Motor neuron (in vitro differentiated cells): ENCODE measurements at regions not wholly inside any gene's neighbourhood (a gene's known extent, or its start where the extent isn't known, plus 50 kb on each side); places are given as distances from the start of the nearest gene placed in this dataset.
"Not testable (repeated sequence)": the region's sequence is repeated elsewhere in the genome, so short reads cannot be mapped to it uniquely, and the experiment has no call there.

ENCODE experiments used
- ATAC-seq, 8 experiments: fragments of 200-7000 bp; cut with Tn5 transposase; replicated peaks in 6 of 8; 2 replicates each; pipeline ENCODE4 v1.8.0; 2021; ENCODE audit warnings: mild to moderate bottlenecking in 8 of 8, moderate library complexity in 8 of 8
- H3K27ac ChIP-seq, 2 donors: fragments of 250-450 bp; sonication (Bioruptor Pico); 2 replicates each; pipeline ENCODE4 v1.9.0; 2021; ENCODE audit warnings: antibody characterized with exemption in 2 of 2, mild to moderate bottlenecking in 2 of 2, moderate library complexity in 1 of 2
- H3K4me1 ChIP-seq, 2 donors: fragments of 250-450 bp; sonication (Bioruptor Pico); replicated peaks in 1 of 2; 2 replicates each; pipeline ENCODE4 v1.6.1; 2021; ENCODE audit warnings: antibody characterized with exemption in 2 of 2, mild to moderate bottlenecking in 2 of 2, moderate library complexity in 1 of 2
- H3K4me3 ChIP-seq, 5 donors: fragments of 250-450 bp; sonication (Bioruptor Pico); 2 replicates each; pipeline ENCODE4 v1.9.0; 2021; ENCODE audit warnings: antibody characterized with exemption in 5 of 5, mild to moderate bottlenecking in 5 of 5, moderate library complexity in 4 of 5
- WGBS, 10 experiments: fragments of 450-650 bp; shearing (Covaris generic); methylation state at CpG; one replicate each; pipeline ENCODE4 v1.0.0; 2022; 5-methylcytosine and 5-hydroxymethylcytosine counted together
- in situ Hi-C, 9 experiments: fragments of 400-800 bp; cut with MboI; loops; one replicate each; pipeline ENCODE4 v1.15.0; 2021; ENCODE audit warnings: low sequenced_read_pairs in 9 of 9, low pct_unique_long_range_greater_than_20kb in 2 of 9; ENCODE audit not compliant: unreplicated experiment in 9 of 9

- in situ Hi-C loops = no loop called here
- Histone ChIP-seq H3K4me1 (peaks cover 0 to 16% of the 10 kb centered on the region in 2 donors), H3K27ac (no peak overlapping the region), H3K4me3 (no peak overlapping the region)
- no peak for ATAC-seq
- WGBS, 10 experiments = 0 to 100% (median 39%) methylated on average over 2 to 8 of the region's 10 CpGs; no CpG with 5 or more reads in 2 of the 10 experiments
Measured at GRCh38 chr15:98330692-98331435, 317.5 kb upstream of the IGF1R start.

- Histone ChIP-seq H3K27ac (no peak overlapping the region), H3K4me1 (peaks cover 0 to 16% of the 10 kb centered on the region in 2 donors), H3K4me3 (no peak overlapping the region)
- WGBS, 10 experiments = 8 to 94% (median 80%) methylated on average over 1 to 4 of the region's 4 CpGs; no CpG with 5 or more reads in 3 of the 10 experiments
- ATAC-seq = no peak
- in situ Hi-C loops = no loop called here
Measured at GRCh38 chr15:98331676-98332075, 316.7 kb upstream of the IGF1R start.

GRCh38 chr15:98333251-98333650, 315.1 kb upstream of the IGF1R start:
- no peak overlapping the region for H3K4me3 ChIP-seq
- WGBS, 10 experiments = 0 to 20% (median 5%) methylated on average over 1 to 4 of the region's 7 CpGs; no CpG with 5 or more reads in 5 of the 10 experiments
- peaks cover 0 to 16% of the 10 kb centered on the region in 2 donors for H3K4me1 ChIP-seq
- no peak overlapping the region for H3K27ac ChIP-seq
- peak in 5 of 8 experiments; percentile 51 to 92 (median 75) for ATAC-seq
- in situ Hi-C loops = no loop called here

GRCh38 chr15:98342911-98343310, 305.4 kb upstream of the IGF1R start:
- WGBS, 10 experiments = 13 to 100% (median 84%) methylated on average over 1 to 3 of the region's 3 CpGs
- no peak overlapping the region for H3K4me3 ChIP-seq
- in situ Hi-C loops = no loop called here

GRCh38 chr15:98344591-98344990, 303.7 kb upstream of the IGF1R start:
- no peak overlapping the region for H3K27ac ChIP-seq
- in situ Hi-C loops = no loop called here
- WGBS, 10 experiments = 0 to 90% (median 68%) methylated on average over 1 to 2 of the region's 2 CpGs; no CpG with 5 or more reads in 4 of the 10 experiments
- no peaks in the 10 kb centered on the region for H3K4me1 ChIP-seq
- no peak for ATAC-seq
- no peak overlapping the region for H3K4me3 ChIP-seq

More at GRCh38 chr15:98342911-98343310, 305.4 kb upstream of the IGF1R start:
- no peak for ATAC-seq
- Histone ChIP-seq H3K4me1 (no peaks in the 10 kb centered on the region), H3K27ac (no peak overlapping the region)

GRCh38 chr15:98347001-98347400, 301.3 kb upstream of the IGF1R start:
- H3K4me1 ChIP-seq = no peaks in the 10 kb centered on the region
- no peak overlapping the region for H3K27ac ChIP-seq
- H3K4me3 ChIP-seq = no peak overlapping the region
- in situ Hi-C loops = no loop called here
- no peak for ATAC-seq
- 0 to 100% (median 45%) methylated on average over 1 to 7 of the region's 7 CpGs; no CpG with 5 or more reads in 3 of the 10 experiments for WGBS, 10 experiments

- Histone ChIP-seq H3K4me3 (no peak overlapping the region), H3K27ac (no peak overlapping the region), H3K4me1 (no peaks in the 10 kb centered on the region)
- no peak for ATAC-seq
- in situ Hi-C loops = no loop called here
- WGBS, 10 experiments = 11 to 100% (median 67%) methylated on average over 1 to 7 of the region's 7 CpGs; no CpG with 5 or more reads in 1 of the 10 experiments
Measured at GRCh38 chr15:98347866-98348265, 300.5 kb upstream of the IGF1R start.

- in situ Hi-C loops = no loop called here
- no peak for ATAC-seq
- H3K4me1 ChIP-seq = no peaks in the 10 kb centered on the region
- H3K27ac ChIP-seq = no peak overlapping the region
- WGBS, 10 experiments = 0 to 83% (median 19%) methylated on average over 1 to 2 of the region's 2 CpGs; no CpG with 5 or more reads in 2 of the 10 experiments
- no peak overlapping the region for H3K4me3 ChIP-seq
Measured at GRCh38 chr15:98350276-98350675, 298.1 kb upstream of the IGF1R start.

- H3K4me3 ChIP-seq, H3K4me1 ChIP-seq, H3K27ac ChIP-seq, ATAC-seq, in situ Hi-C loops: not testable (repeated sequence)
- 11 to 100% (median 84%) methylated on average over 1 to 4 of the region's 5 CpGs; no CpG with 5 or more reads in 1 of the 10 experiments for WGBS, 10 experiments
Measured at GRCh38 chr15:98358274-98358673, 290.1 kb upstream of the IGF1R start.

GRCh38 chr15:98358971-98359370, 289.4 kb upstream of the IGF1R start:
- WGBS, 10 experiments = 29 to 100% (median 74%) methylated on average over 1 to 8 of the region's 8 CpGs; no CpG with 5 or more reads in 2 of the 10 experiments
- no peak for ATAC-seq
- Histone ChIP-seq H3K4me1 (no peaks in the 10 kb centered on the region), H3K27ac (no peak overlapping the region), H3K4me3 (no peak overlapping the region)
- in situ Hi-C loops = no loop called here

GRCh38 chr15:98363416-98363815, 284.9 kb upstream of the IGF1R start:
- no peak for ATAC-seq
- Histone ChIP-seq H3K4me3 (no peak overlapping the region), H3K4me1 (no peaks in the 10 kb centered on the region), H3K27ac (no peak overlapping the region)
- 0 to 80% (median 50%) methylated on average over 1 of the region's 2 CpGs; no CpG with 5 or more reads in 7 of the 10 experiments for WGBS, 10 experiments
- in situ Hi-C loops = no loop called here

- WGBS, 10 experiments = 0 to 76% (median 14%) methylated on average over 1 to 3 of the region's 6 CpGs; no CpG with 5 or more reads in 5 of the 10 experiments
- in situ Hi-C loops = no loop called here
- ATAC-seq = no peak
Measured at GRCh38 chr15:98363955-98364354, 284.4 kb upstream of the IGF1R start.

GRCh38 chr15:98369081-98369716, 279.1 kb upstream of the IGF1R start:
- in situ Hi-C loops = no loop called here
- Histone ChIP-seq H3K4me3 (no peak overlapping the region), H3K27ac (no peak overlapping the region), H3K4me1 (no peaks in the 10 kb centered on the region)
- WGBS, 10 experiments = 0 to 100% (median 73%) methylated on average over 1 to 3 of the region's 3 CpGs; no CpG with 5 or more reads in 4 of the 10 experiments
- no peak for ATAC-seq

More at GRCh38 chr15:98363955-98364354, 284.4 kb upstream of the IGF1R start:
- H3K4me3 ChIP-seq = no peak overlapping the region
- H3K4me1 ChIP-seq = no peaks in the 10 kb centered on the region
- no peak overlapping the region for H3K27ac ChIP-seq
